Gastroesophageal sphincter (tissue), 4 donors: ENCODE measurements at regions not wholly inside any gene's neighbourhood (a gene's known extent, or its start where the extent isn't known, plus 50 kb on each side); places are given as distances from the start of the nearest gene placed in this dataset.

Experiments used
- ATAC-seq: fragments of 150-250 bp; one replicate; pipeline ENCODE4 v1.9.1; 2016; ENCODE audit warnings: mild to moderate bottlenecking, moderate library complexity
- H3K27ac ChIP-seq, 4 donors: fragments of 200-600 bp; sonication (generic) in 3 of 4; 1 replicate in 3 of 4; 2 replicates in 1 of 4; pipeline ENCODE4 v1.5.1; 2016 to 2019
- H3K27me3 ChIP-seq: fragments of 200-600 bp; sonication (generic); one replicate; pipeline ENCODE4 v1.5.1; 2019
- H3K36me3 ChIP-seq, 2 donors: fragments of 200-600 bp; sonication (generic); one replicate each; pipeline ENCODE4 v1.5.1; 2019; ENCODE audit warnings: control low read depth in 1 of 2
- H3K4me1 ChIP-seq, 3 donors: fragments of 200-600 bp; sonication (generic); 1 replicate in 2 of 3; 2 replicates in 1 of 3; pipeline ENCODE4 v1.5.1; 2016 to 2019; ENCODE audit warnings: control low read depth in 2 of 3
- H3K4me3 ChIP-seq, 2 donors: fragments of 200-600 bp; sonication (generic); one replicate each; pipeline ENCODE4 v1.5.1; 2019; ENCODE audit warnings: mild to moderate bottlenecking in 1 of 2, moderate library complexity in 1 of 2
- H3K9me3 ChIP-seq, 3 donors: fragments of 200-600 bp; sonication (generic); one replicate each; pipeline ENCODE4 v1.5.1; 2017 to 2019; ENCODE audit warnings: control low read depth in 2 of 3
- CTCF ChIP-seq, 4 experiments: fragments of 200-600 bp in 2 of 4; fragments of 450-650 bp in 2 of 4; sonication (generic) in 1 of 4; IDR thresholded peaks; one replicate each; pipeline ENCODE4 v1.5.1; 2017 to 2019; ENCODE audit warnings: antibody characterized with exemption in 4 of 4, mild to moderate bottlenecking in 2 of 4, moderate library complexity in 2 of 4
- EP300 ChIP-seq: sonication (generic); formaldehyde crosslinking; IDR thresholded peaks from one replicate; pipeline ENCODE4 v1.6.1; 2017; ENCODE audit warnings: antibody characterized with exemption, mild to moderate bottlenecking
- POLR2A ChIP-seq, 2 donors: fragments of 450-650 bp; IDR thresholded peaks; one replicate each; pipeline ENCODE4 v1.6.1; 2017; ENCODE audit warnings: antibody characterized with exemption in 2 of 2, mild to moderate bottlenecking in 2 of 2, moderate library complexity in 1 of 2
- POLR2AphosphoS5 ChIP-seq: sonication (generic); formaldehyde crosslinking; IDR thresholded peaks from one replicate; pipeline ENCODE4 v1.6.1; 2017; ENCODE audit warnings: antibody characterized with exemption
- WGBS, 2 donors: methylation state at CpG; one replicate each; pipeline ENCODE4 v1.1.5; 2018; ENCODE audit warnings: low coverage in 1 of 2; 5-methylcytosine and 5-hydroxymethylcytosine counted together

- Histone ChIP-seq H3K4me1 (no peaks in the 10 kb centered on the region), H3K27ac (no peak overlapping the region), H3K27me3 (no peaks in the 10 kb centered on the region), H3K36me3 (no peaks in the 10 kb centered on the region), H3K9me3 (no peaks in the 10 kb centered on the region), H3K4me3 (no peak overlapping the region)
- ATAC-seq, result no peak
- 75 to 83% methylated on average over 4 of the region's 4 CpGs for WGBS, 2 donors
- TF ChIP-seq CTCF (IDR thresholded peaks at IDR 0.05) (no peak), POLR2AphosphoS5 (no peak), EP300 (no peak), POLR2A (IDR thresholded peaks at IDR 0.05) (no peak)
Observed at GRCh38 chr3:19792388-19792787, 141.6 kb downstream of the EFHB start.

- WGBS, 2 donors, result 52 to 65% methylated on average over 3 of the region's 3 CpGs
Observed at GRCh38 chr3:19775765-19776164, 158.3 kb downstream of the EFHB start.

GRCh38 chr3:19769694-19770093 is 164.3 kb downstream of the EFHB start:
- Histone ChIP-seq H3K4me3 (no peak overlapping the region), H3K27ac (no peak overlapping the region), H3K4me1 (no peaks in the 10 kb centered on the region), H3K27me3 (no peaks in the 10 kb centered on the region), H3K9me3 (no peaks in the 10 kb centered on the region), H3K36me3 (no peaks in the 10 kb centered on the region)
- ATAC-seq, result no peak
- TF ChIP-seq POLR2A (IDR thresholded peaks at IDR 0.05) (no peak), CTCF (IDR thresholded peaks at IDR 0.05) (no peak), POLR2AphosphoS5 (no peak), EP300 (no peak)
- 54 to 64% methylated on average over 4 of the region's 4 CpGs for WGBS, 2 donors

More at GRCh38 chr3:19775765-19776164, 158.3 kb downstream of the EFHB start:
- H3K4me1 ChIP-seq, result no peaks in the 10 kb centered on the region
- H3K27me3 ChIP-seq, result no peaks in the 10 kb centered on the region
- no peaks in the 10 kb centered on the region for H3K9me3 ChIP-seq
- no peaks in the 10 kb centered on the region for H3K36me3 ChIP-seq
- ATAC-seq, result no peak
- no peak overlapping the region for H3K27ac ChIP-seq
- TF ChIP-seq POLR2AphosphoS5 (no peak), EP300 (no peak), POLR2A (IDR thresholded peaks at IDR 0.05) (no peak), CTCF (IDR thresholded peaks at IDR 0.05) (no peak)
- no peak overlapping the region for H3K4me3 ChIP-seq

- Histone ChIP-seq H3K36me3 (no peaks in the 10 kb centered on the region), H3K4me1 (no peaks in the 10 kb centered on the region), H3K27me3 (no peaks in the 10 kb centered on the region), H3K4me3 (no peak overlapping the region), H3K9me3 (no peaks in the 10 kb centered on the region), H3K27ac (no peak overlapping the region)
- 68 to 74% methylated on average over 3 of the region's 3 CpGs for WGBS, 2 donors
- ATAC-seq, result no peak
- TF ChIP-seq POLR2AphosphoS5 (no peak), EP300 (no peak), POLR2A (IDR thresholded peaks at IDR 0.05) (no peak), CTCF (IDR thresholded peaks at IDR 0.05) (no peak)
Observed at GRCh38 chr3:19765954-19766353, 168.1 kb downstream of the EFHB start.

GRCh38 chr3:19757773-19758172 is 176.2 kb downstream of the EFHB start:
- Histone ChIP-seq H3K36me3 (no peaks in the 10 kb centered on the region), H3K4me3 (no peak overlapping the region), H3K27me3 (no peaks in the 10 kb centered on the region), H3K9me3 (no peaks in the 10 kb centered on the region), H3K4me1 (no peaks in the 10 kb centered on the region), H3K27ac (no peak overlapping the region)
- TF ChIP-seq POLR2A (IDR thresholded peaks at IDR 0.05) (no peak), CTCF (IDR thresholded peaks at IDR 0.05) (no peak), EP300 (no peak), POLR2AphosphoS5 (no peak)
- no peak for ATAC-seq
